Aorta (tissue), 5 donors: ENCODE measurements at regions not wholly inside any gene's neighbourhood (a gene's known extent, or its start where the extent isn't known, plus 50 kb on each side); places are given as distances from the start of the nearest gene placed in this dataset.

Experiments
- ATAC-seq: fragments of 200-7000 bp; cut with Tn5 transposase; one replicate; pipeline ENCODE4 v1.9.1; 2022; ENCODE audit warnings: moderate library complexity; ENCODE audit not compliant: low FRiP score
- DNase-seq, 2 donors: peaks; one replicate each; pipeline ENCODE4 v3.0.0-alpha.2; 2020
- H3K27ac ChIP-seq, 2 donors: one replicate each; pipeline ENCODE4 v1.5.1; 2013; ENCODE audit warnings: low read length in 2 of 2, mild to moderate bottlenecking in 2 of 2, moderate library complexity in 2 of 2, control low read depth in 1 of 2, inconsistent platforms in 1 of 2, low read depth in 1 of 2
- H3K27me3 ChIP-seq, 2 donors: one replicate each; pipeline ENCODE4 v1.6.1; 2013; ENCODE audit warnings: control low read depth in 1 of 2, low read length in 1 of 2, mild to moderate bottlenecking in 1 of 2, moderate library complexity in 1 of 2; ENCODE audit not compliant: insufficient read depth in 2 of 2, control insufficient read depth in 1 of 2
- H3K36me3 ChIP-seq, 2 donors: one replicate each; pipeline ENCODE4 v1.6.1; 2013; ENCODE audit warnings: control low read depth in 1 of 2, low read length in 1 of 2, mild to moderate bottlenecking in 1 of 2; ENCODE audit not compliant: insufficient read depth in 2 of 2, control insufficient read depth in 1 of 2
- H3K4me1 ChIP-seq, 2 donors: one replicate each; pipeline ENCODE4 v1.6.1; 2013; ENCODE audit warnings: low read length in 2 of 2, control low read depth in 1 of 2, mild to moderate bottlenecking in 1 of 2, moderate library complexity in 1 of 2; ENCODE audit not compliant: insufficient read depth in 2 of 2, control insufficient read depth in 1 of 2
- H3K4me3 ChIP-seq, 2 donors: one replicate each; pipeline ENCODE4 v1.5.1; 2013; ENCODE audit warnings: low read length in 2 of 2, control low read depth in 1 of 2, mild to moderate bottlenecking in 1 of 2
- H3K9me3 ChIP-seq: one replicate; pipeline ENCODE4 v1.6.1; 2013; ENCODE audit warnings: mild to moderate bottlenecking, low read length; ENCODE audit not compliant: control insufficient read depth
- WGBS, 2 donors: extraction: QIAGEN DNeasy Blood & Tissue Kit; methylation state at CpG; one replicate each; pipeline ENCODE4 v1.1.7; 2013; 5-methylcytosine and 5-hydroxymethylcytosine counted together
- intact Hi-C, 2 donors: fragments of 100-400 bp; cut with DNase I; formaldehyde crosslinking; loops; one replicate each; pipeline versions ENCODE4 v1.14.2 to v1.15.0; 2022
- donor health status: healthy with polysubstance abuse.
- donor health status: Bipolar disorder and iron deficiency.
- donor health status: DM: no; HTN: no; CAD: no.
- donor health status: DM: no; HTN: no; CAD: no.
- donor health status: DM: yes; HTN: yes; CAD: no.

GRCh38 chr14:27184427-27184826 is 586.6 kb upstream of the NOVA1 start:
- Histone ChIP-seq H3K36me3 (no peaks in the 10 kb centered on the region), H3K4me3 (no peak overlapping the region), H3K4me1 (no peaks in the 10 kb centered on the region), H3K27me3 (no peaks in the 10 kb centered on the region), H3K27ac (no peak overlapping the region), H3K9me3 (no peaks in the 10 kb centered on the region)
- ATAC-seq (no peak), DNase-seq (no peak)
- intact Hi-C loops, result no loop called here
- 55 to 65% methylated on average over 4 of the region's 4 CpGs for WGBS, 2 donors

DNA sequence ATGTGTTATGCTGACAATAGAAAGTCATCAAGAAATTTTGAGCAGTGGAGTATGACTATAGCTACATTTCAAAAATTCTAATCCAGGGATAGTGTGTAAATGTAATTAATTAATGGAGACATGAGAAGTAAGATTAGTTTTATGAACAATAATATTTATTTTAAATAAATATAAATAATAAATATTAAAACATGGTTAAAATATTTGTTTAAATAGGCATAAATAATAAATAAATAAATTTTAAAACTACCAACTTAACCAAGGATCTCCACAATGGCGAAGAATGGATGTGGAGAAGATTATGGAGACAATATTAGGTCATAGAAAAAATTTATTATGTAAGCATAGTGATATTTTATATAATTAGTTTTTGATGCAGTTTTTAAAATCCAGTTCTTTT is 588.2 kb upstream of the NOVA1 start:
- intact Hi-C loops, result no loop called here
- peaks cover 0 to 2% of the 10 kb centered on the region in 2 donors for H3K27me3 ChIP-seq
- H3K4me3 ChIP-seq, result no peak overlapping the region
- ATAC-seq (no peak), DNase-seq (no peak)
- H3K36me3 ChIP-seq, result no peaks in the 10 kb centered on the region
- no peaks in the 10 kb centered on the region for H3K4me1 ChIP-seq
- H3K9me3 ChIP-seq, result no peaks in the 10 kb centered on the region
- no peak overlapping the region for H3K27ac ChIP-seq
- WGBS, 2 donors, result 90 to 91% methylated on average over 1 of the region's 1 CpG

DNA sequence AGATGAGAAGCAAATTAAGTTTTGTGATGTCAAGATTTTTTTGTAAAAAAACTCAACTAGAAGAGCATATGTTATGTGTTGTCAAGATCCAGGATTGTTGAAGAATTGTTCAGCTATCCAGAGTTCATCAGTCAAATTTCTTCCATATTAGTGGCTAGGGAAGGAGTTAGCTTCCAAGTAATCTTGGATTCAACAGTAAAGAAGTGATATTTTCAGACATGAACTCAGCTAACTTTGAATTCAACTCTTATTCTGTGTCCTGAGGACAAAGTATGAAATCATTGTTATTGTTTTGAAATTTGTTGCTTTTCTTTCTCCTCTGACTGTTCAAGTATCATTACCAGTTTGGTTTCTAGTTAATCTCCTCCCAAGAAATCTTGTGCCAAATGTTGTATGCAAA is 589.3 kb upstream of the NOVA1 start:
- no peaks in the 10 kb centered on the region for H3K9me3 ChIP-seq
- H3K4me3 ChIP-seq, result no peak overlapping the region
- H3K27ac ChIP-seq, result no peak overlapping the region
- H3K27me3 ChIP-seq, result peaks cover 0 to 2% of the 10 kb centered on the region in 2 donors
- H3K4me1 ChIP-seq, result no peaks in the 10 kb centered on the region
- DNase-seq, result no peak
- H3K36me3 ChIP-seq, result no peaks in the 10 kb centered on the region
- intact Hi-C loops, result no loop called here
- no peak for ATAC-seq

GRCh38 chr14:27190296-27190695 is 592.5 kb upstream of the NOVA1 start:
- DNase-seq (no peak), ATAC-seq (no peak)
- 31 to 36% methylated on average over 1 of the region's 1 CpG for WGBS, 2 donors
- H3K4me3 ChIP-seq, result no peak overlapping the region
- H3K36me3 ChIP-seq, result no peaks in the 10 kb centered on the region
- intact Hi-C loops, result no loop called here
- no peaks in the 10 kb centered on the region for H3K9me3 ChIP-seq
- no peaks in the 10 kb centered on the region for H3K4me1 ChIP-seq
- H3K27ac ChIP-seq, result no peak overlapping the region
- peaks cover 0 to 2% of the 10 kb centered on the region in 2 donors for H3K27me3 ChIP-seq

GRCh38 chr14:27199272-27199671 is 601.4 kb upstream of the NOVA1 start:
- intact Hi-C loops, result no loop called here
- Histone ChIP-seq H3K4me3 (no peak overlapping the region), H3K27ac (no peak overlapping the region), H3K4me1 (no peaks in the 10 kb centered on the region), H3K27me3 (no peaks in the 10 kb centered on the region), H3K9me3 (no peaks in the 10 kb centered on the region), H3K36me3 (no peaks in the 10 kb centered on the region)
- ATAC-seq (no peak), DNase-seq (no peak)
- WGBS, 2 donors, result 43 to 45% methylated on average over 2 of the region's 2 CpGs

- Histone ChIP-seq H3K9me3 (no peaks in the 10 kb centered on the region), H3K4me1 (no peaks in the 10 kb centered on the region), H3K27ac (no peak overlapping the region), H3K36me3 (no peaks in the 10 kb centered on the region), H3K4me3 (no peak overlapping the region), H3K27me3 (no peaks in the 10 kb centered on the region)
- no peak for DNase-seq
- no peak for ATAC-seq
- intact Hi-C loops, result no loop called here
- 15 to 38% methylated on average over 1 of the region's 1 CpG for WGBS, 2 donors
Observed at GRCh38 chr14:27205036-27205435, 607.2 kb upstream of the NOVA1 start.

- Histone ChIP-seq H3K27me3 (no peaks in the 10 kb centered on the region), H3K27ac (no peak overlapping the region), H3K9me3 (no peaks in the 10 kb centered on the region), H3K4me1 (no peaks in the 10 kb centered on the region), H3K4me3 (no peak overlapping the region), H3K36me3 (no peaks in the 10 kb centered on the region)
- intact Hi-C loops, result no loop called here
- DNase-seq (no peak), ATAC-seq (no peak)
Observed at GRCh38 chr14:27211741-27212140, 613.9 kb upstream of the NOVA1 start.

GRCh38 chr14:27222671-27223070 is 624.8 kb upstream of the NOVA1 start:
- DNase-seq (no peak), ATAC-seq (no peak)
- Histone ChIP-seq H3K4me3 (no peak overlapping the region), H3K4me1 (no peaks in the 10 kb centered on the region), H3K27me3 (no peaks in the 10 kb centered on the region), H3K27ac (no peak overlapping the region), H3K36me3 (no peaks in the 10 kb centered on the region), H3K9me3 (no peaks in the 10 kb centered on the region)
- WGBS, 2 donors, result 55 to 57% methylated on average over 2 of the region's 2 CpGs
- intact Hi-C loops, result no loop called here

DNA sequence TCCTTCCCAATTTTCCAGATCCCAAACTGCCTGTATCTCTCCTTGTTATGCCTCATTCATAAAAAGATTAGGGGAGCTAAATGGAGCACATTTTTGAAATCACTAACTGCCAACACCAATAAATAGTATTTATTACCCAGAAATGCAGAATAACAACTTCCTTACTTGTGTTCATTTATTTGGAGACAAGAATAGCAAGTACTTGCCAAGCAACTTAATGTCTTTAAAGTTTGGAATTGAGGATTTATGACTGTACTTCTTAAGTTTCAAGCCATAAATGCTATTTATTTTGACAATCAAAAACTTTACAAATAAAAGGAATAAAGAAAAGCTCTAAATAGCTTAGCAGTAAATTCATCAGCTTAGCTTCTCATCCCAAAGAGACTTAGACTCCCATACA is 626.1 kb upstream of the NOVA1 start:
- ATAC-seq (no peak), DNase-seq (no peak)
- Histone ChIP-seq H3K27me3 (no peaks in the 10 kb centered on the region), H3K9me3 (no peaks in the 10 kb centered on the region), H3K4me3 (no peak overlapping the region), H3K4me1 (no peaks in the 10 kb centered on the region), H3K36me3 (no peaks in the 10 kb centered on the region), H3K27ac (no peak overlapping the region)
- intact Hi-C loops, result no loop called here

- Histone ChIP-seq H3K27ac (no peak overlapping the region), H3K27me3 (no peaks in the 10 kb centered on the region), H3K9me3 (no peaks in the 10 kb centered on the region), H3K4me1 (no peaks in the 10 kb centered on the region), H3K4me3 (no peak overlapping the region), H3K36me3 (no peaks in the 10 kb centered on the region)
- intact Hi-C loops, result no loop called here
- ATAC-seq (no peak), DNase-seq (no peak)
Observed at GRCh38 chr14:27228053-27228452, 630.2 kb upstream of the NOVA1 start.
